ENCODE measurements at regions not wholly inside any gene's neighbourhood (a gene's known extent, or its start where the extent isn't known, plus 50 kb on each side); places are given as distances from the start of the nearest gene placed in this dataset.

- WGBS, 2 donors, result 82 to 93% methylated on average over 3 of the region's 3 CpGs
- DNase-seq, result no peak
- intact Hi-C loops (cut with DNase I), result no loop called here
- H3K27me3 ChIP-seq, result no peaks in the 10 kb centered on the region
- H3K4me3 ChIP-seq, result no peak overlapping the region
- H3K27ac ChIP-seq, result no peak overlapping the region
- H3K4me1 ChIP-seq, result no peaks in the 10 kb centered on the region
- TF ChIP-seq EP300 (IDR thresholded peaks at IDR 0.05), result no peak
- no peak for TF ChIP-seq CTCF (IDR thresholded peaks at IDR 0.05)
- no peak for TF ChIP-seq POLR2A (IDR thresholded peaks at IDR 0.05)
- no peaks in the 10 kb centered on the region for H3K36me3 ChIP-seq
- H3K9me3 ChIP-seq, result no peaks in the 10 kb centered on the region
Measured at GRCh38 chr6:42503894-42504293, 52.2 kb upstream of the TRERF1 start.

GRCh38 chr6:42502990-42503389, 51.3 kb upstream of the TRERF1 start:
- H3K4me3 ChIP-seq, result no peak overlapping the region
- H3K9me3 ChIP-seq, result no peaks in the 10 kb centered on the region
- no peak for DNase-seq
- H3K36me3 ChIP-seq, result no peaks in the 10 kb centered on the region
- TF ChIP-seq EP300 (IDR thresholded peaks at IDR 0.05), result no peak
- no peak for TF ChIP-seq POLR2AphosphoS5 (IDR thresholded peaks at IDR 0.05)
- no peaks in the 10 kb centered on the region for H3K27me3 ChIP-seq
- intact Hi-C loops (cut with DNase I), result no loop called here
- no peaks in the 10 kb centered on the region for H3K4me1 ChIP-seq
- WGBS, 2 donors, result 89 to 93% methylated on average over 3 of the region's 3 CpGs
- no peak overlapping the region for H3K27ac ChIP-seq

- no peaks in the 10 kb centered on the region for H3K36me3 ChIP-seq
- TF ChIP-seq POLR2A (IDR thresholded peaks at IDR 0.05) (no peak), CTCF (IDR thresholded peaks at IDR 0.05) (no peak), EP300 (IDR thresholded peaks at IDR 0.05) (no peak), POLR2AphosphoS5 (IDR thresholded peaks at IDR 0.05) (no peak)
- 73 to 74% methylated on average over 1 of the region's 1 CpG for WGBS, 2 donors
- DNase-seq, result no peak
- H3K27ac ChIP-seq, result no peak overlapping the region
- H3K9me3 ChIP-seq, result no peaks in the 10 kb centered on the region
- H3K4me1 ChIP-seq, result no peaks in the 10 kb centered on the region
- intact Hi-C loops (cut with DNase I), result no loop called here
- H3K27me3 ChIP-seq, result no peaks in the 10 kb centered on the region
- no peak overlapping the region for H3K4me3 ChIP-seq
Measured at GRCh38 chr6:42502127-42502526, 50.4 kb upstream of the TRERF1 start.

All from sigmoid colon (tissue), 6 donors.